Activated CD8-positive, alpha-beta memory T cell treated with anti-CD3 and anti-CD28 coated beads for 24 hours (primary cell): ENCODE measurements at regions not wholly inside any gene's neighbourhood (a gene's known extent, or its start where the extent isn't known, plus 50 kb on each side); places are given as distances from the start of the nearest gene placed in this dataset.

ENCODE experiments used
- DNase-seq: peaks from one replicate; pipeline ENCODE4 v3.0.0-alpha.2; 2020

- no peak for DNase-seq
Measured at GRCh38 chr22:22092101-22092500, 109.5 kb upstream of the TOP3B start.

- no peak for DNase-seq
Measured at GRCh38 chr22:22091400-22091878, 108.9 kb upstream of the TOP3B start.

- DNase-seq = no peak
Measured at GRCh38 chr22:22090650-22091399, 108.2 kb upstream of the TOP3B start.

- no peak for DNase-seq
Measured at GRCh38 chr22:22089459-22090308, 107.1 kb upstream of the TOP3B start.

GRCh38 chr22:22088658-22089458, 106.3 kb upstream of the TOP3B start:
- no peak for DNase-seq

GRCh38 chr22:22087854-22088657, 105.5 kb upstream of the TOP3B start:
- no peak for DNase-seq

- no peak for DNase-seq
Measured at GRCh38 chr22:22086501-22087158, 104.0 kb upstream of the TOP3B start.

GRCh38 chr22:22085702-22086500, 103.3 kb upstream of the TOP3B start:
- no peak for DNase-seq

- no peak for DNase-seq
Measured at GRCh38 chr22:22084089-22084711, 101.6 kb upstream of the TOP3B start.

GRCh38 chr22:22082960-22083359, 100.4 kb upstream of the TOP3B start:
- no peak for DNase-seq

GRCh38 chr22:22082229-22082835, 99.7 kb upstream of the TOP3B start:
- DNase-seq = no peak

GRCh38 chr22:22080270-22080669, 97.7 kb upstream of the TOP3B start:
- DNase-seq = no peak

GRCh38 chr22:22079404-22080148, 97.0 kb upstream of the TOP3B start:
- no peak for DNase-seq

GRCh38 chr22:22078329-22078728, 95.7 kb upstream of the TOP3B start:
- DNase-seq = no peak

GRCh38 chr22:22076932-22077703, 94.5 kb upstream of the TOP3B start:
- DNase-seq = no peak

GRCh38 chr22:22076361-22076760, 93.8 kb upstream of the TOP3B start:
- DNase-seq = no peak

GRCh38 chr22:22075382-22076163, 93.0 kb upstream of the TOP3B start:
- DNase-seq = no peak
